Coronary artery (tissue), 2 donors: ENCODE measurements at regions not wholly inside any gene's neighbourhood (a gene's known extent, or its start where the extent isn't known, plus 50 kb on each side); places are given as distances from the start of the nearest gene placed in this dataset.

Experiments used
- DNase-seq: peaks from one replicate; pipeline ENCODE4 v3.0.0-alpha.2; 2017; ENCODE audit warnings: low spot score
- H3K27ac ChIP-seq, 2 donors: fragments of 200-600 bp; sonication (generic); one replicate each; pipeline ENCODE4 v1.5.1; 2016 to 2019
- H3K4me3 ChIP-seq: fragments of 200-600 bp; sonication (generic); 2 replicates; pipeline ENCODE4 v1.5.1; 2016; ENCODE audit warnings: mild to moderate bottlenecking, moderate library complexity
- CTCF ChIP-seq: fragments of 200-600 bp; sonication (generic); IDR thresholded peaks from one replicate; pipeline ENCODE4 v1.5.1; 2019; ENCODE audit warnings: antibody characterized with exemption

DNA sequence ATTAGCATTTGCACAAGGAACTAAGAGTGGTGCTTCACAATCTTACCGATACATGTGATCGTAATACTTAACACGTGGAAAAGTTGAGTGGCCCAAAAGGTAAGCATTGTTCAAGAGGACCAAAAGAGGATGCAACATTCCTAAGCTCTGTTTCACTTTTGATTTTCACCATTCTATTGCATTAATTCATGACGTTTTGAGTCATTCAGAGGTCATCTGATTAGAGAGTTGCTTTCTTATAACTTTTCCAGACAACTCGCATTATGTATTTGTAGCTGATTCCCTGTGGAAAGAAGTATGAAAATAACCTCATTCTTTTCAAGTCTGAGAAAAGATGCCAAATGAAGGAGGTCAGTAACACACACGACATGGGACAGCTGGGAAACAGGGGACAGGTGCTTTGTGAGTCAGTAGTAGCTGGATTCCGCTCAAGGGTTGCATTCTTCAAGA lies 344.4 kb downstream of the RND3 start:
- Histone ChIP-seq H3K27ac (no peak overlapping the region), H3K4me3 (no peak overlapping the region)
- TF ChIP-seq CTCF = no peak
- no peak for DNase-seq

- DNase-seq = no peak
- no peak for TF ChIP-seq CTCF
- no peak overlapping the region for H3K27ac ChIP-seq
- H3K4me3 ChIP-seq = no peak overlapping the region
Measured at GRCh38 chr2:150142561-150142960, 344.9 kb downstream of the RND3 start.

- no peak overlapping the region for H3K4me3 ChIP-seq
- no peak overlapping the region for H3K27ac ChIP-seq
- no peak for DNase-seq
- TF ChIP-seq CTCF = no peak
Measured at GRCh38 chr2:150141226-150142001, 346.1 kb downstream of the RND3 start.

- H3K4me3 ChIP-seq = no peak overlapping the region
- no peak overlapping the region for H3K27ac ChIP-seq
- no peak for DNase-seq
- no peak for TF ChIP-seq CTCF
Measured at GRCh38 chr2:150140777-150141176, 346.7 kb downstream of the RND3 start.

GRCh38 chr2:150138587-150138986 lies 348.9 kb downstream of the RND3 start:
- H3K4me3 ChIP-seq = no peak overlapping the region
- no peak for TF ChIP-seq CTCF
- H3K27ac ChIP-seq = no peak overlapping the region
- DNase-seq = no peak

DNA sequence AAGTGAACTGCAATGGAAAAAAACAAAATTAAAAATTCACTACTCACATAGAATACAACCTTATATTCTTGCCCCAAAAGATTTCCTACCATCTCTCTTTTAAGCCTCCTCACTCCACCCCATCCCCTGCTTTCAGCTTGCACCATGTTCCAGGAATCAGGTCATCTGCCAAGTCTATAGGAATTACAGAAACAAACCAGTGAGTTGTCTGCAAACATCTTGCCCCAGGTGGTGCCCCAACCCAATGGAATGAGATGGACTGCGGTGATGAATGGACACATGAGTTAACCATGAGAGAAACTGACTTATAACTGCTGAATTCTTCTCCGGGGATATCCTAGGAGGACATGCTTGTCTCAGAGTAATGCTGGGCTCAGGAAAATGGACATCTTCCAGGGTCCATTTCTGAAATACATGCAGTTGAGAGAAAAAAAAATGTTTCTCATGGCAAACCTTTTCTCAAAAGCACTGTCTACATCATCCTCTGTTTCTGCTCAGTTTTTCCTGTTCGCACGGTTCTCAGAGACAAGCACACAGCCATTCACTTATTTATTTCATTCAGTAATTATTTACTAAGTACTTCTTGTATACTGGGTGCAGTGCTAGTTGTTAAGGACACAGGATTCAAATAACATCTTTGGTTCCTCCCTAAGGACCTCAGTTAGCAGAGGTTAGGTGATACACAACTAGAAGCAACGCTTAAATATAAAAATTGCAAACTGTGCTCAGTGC lies 350.0 kb downstream of the RND3 start:
- TF ChIP-seq CTCF = no peak

DNA sequence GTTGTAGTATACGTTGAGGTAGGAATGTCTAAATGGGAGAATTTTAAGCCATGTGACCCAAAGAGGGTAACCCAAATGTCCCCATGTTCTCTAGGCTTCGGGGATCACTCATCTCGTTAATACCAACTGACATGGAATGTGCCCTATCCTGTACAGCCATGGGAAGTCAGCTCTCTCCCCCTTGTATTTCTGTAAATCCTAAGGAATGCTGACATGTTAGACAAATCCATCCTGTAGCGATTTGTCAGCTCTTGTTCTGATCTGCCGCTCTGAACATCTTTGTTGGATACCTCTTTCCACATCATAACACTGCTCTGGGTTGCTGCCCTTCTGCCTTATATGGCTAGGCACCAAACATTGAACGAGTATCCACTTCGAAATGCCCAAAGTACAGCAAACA lies 350.6 kb downstream of the RND3 start:
- no peak for DNase-seq
- no peak for TF ChIP-seq CTCF
- H3K27ac ChIP-seq = no peak overlapping the region
- H3K4me3 ChIP-seq = no peak overlapping the region

More for the DNA sequence above, 350.0 kb downstream of the RND3 start:
- Histone ChIP-seq H3K4me3 (no peak overlapping the region), H3K27ac (no peak overlapping the region)
- DNase-seq = no peak
